ENCODE measurements at regions not wholly inside any gene's neighbourhood (a gene's known extent, or its start where the extent isn't known, plus 50 kb on each side); places are given as distances from the start of the nearest gene placed in this dataset.
A peak's percentile ranks its signal among the peaks of the same experiment; 100 is the strongest.

- TF ChIP-seq FOXM1 (IDR thresholded peaks at IDR 0.05; ENCODE audit: borderline replicate concordance) (no peak), SUZ12 (IDR thresholded peaks at IDR 0.05) (peak; percentile 62; the same call in 1 of the 2 replicates)
These were observed 706.8 kb upstream of the PCDH20 start for GRCh38 chr13:62122434-62122833.

Measured in HEK293T (cell line).